ENCODE measurements at regions not wholly inside any gene's neighbourhood (a gene's known extent, or its start where the extent isn't known, plus 50 kb on each side); places are given as distances from the start of the nearest gene placed in this dataset.

- H3K4me3 ChIP-seq (ENCODE audit: insufficient read depth, low read length): no peak overlapping the region
- no peaks in the 10 kb centered on the region for H3K27me3 ChIP-seq (ENCODE audit: insufficient read depth, low read length)
- no peaks in the 10 kb centered on the region for H3K36me3 ChIP-seq (ENCODE audit: insufficient read depth, low read length)
- no peak overlapping the region for H2AFZ ChIP-seq (ENCODE audit: low read length)
- H4K20me1 ChIP-seq (ENCODE audit: insufficient read depth, low read length): no peaks in the 10 kb centered on the region
- H3K27ac ChIP-seq (ENCODE audit: low read depth, low read length): no peak overlapping the region
- no peaks in the 10 kb centered on the region for H3K9me3 ChIP-seq (ENCODE audit: low read depth, low read length)
- H3K4me2 ChIP-seq (ENCODE audit: insufficient read depth, low read length): no peak overlapping the region
- no peak for TF ChIP-seq CTCF (IDR thresholded peaks at IDR 0.05; ENCODE audit: extremely low read depth, low read depth, low read length)
- DNase-seq (ENCODE audit: insufficient read length, low spot score, missing footprints): no peak
- no peaks in the 10 kb centered on the region for H3K4me1 ChIP-seq (ENCODE audit: insufficient read depth, low read length)
- H3K79me2 ChIP-seq (ENCODE audit: insufficient read depth, low read length): no peaks in the 10 kb centered on the region
These were observed 230.7 kb upstream of the GK2 start for GRCh38 chr4:79638735-79639134.

- H3K27me3 ChIP-seq (ENCODE audit: insufficient read depth, low read length): no peaks in the 10 kb centered on the region
- H3K36me3 ChIP-seq (ENCODE audit: insufficient read depth, low read length): no peaks in the 10 kb centered on the region
- DNase-seq (ENCODE audit: insufficient read length, low spot score, missing footprints): no peak
- H4K20me1 ChIP-seq (ENCODE audit: insufficient read depth, low read length): no peaks in the 10 kb centered on the region
- no peaks in the 10 kb centered on the region for H3K79me2 ChIP-seq (ENCODE audit: insufficient read depth, low read length)
- no peak overlapping the region for H3K4me3 ChIP-seq (ENCODE audit: insufficient read depth, low read length)
- H3K9me3 ChIP-seq (ENCODE audit: low read depth, low read length): no peaks in the 10 kb centered on the region
- TF ChIP-seq CTCF (IDR thresholded peaks at IDR 0.05; ENCODE audit: extremely low read depth, low read depth, low read length): no peak
- H3K4me2 ChIP-seq (ENCODE audit: insufficient read depth, low read length): no peak overlapping the region
- H3K27ac ChIP-seq (ENCODE audit: low read depth, low read length): no peak overlapping the region
- H3K4me1 ChIP-seq (ENCODE audit: insufficient read depth, low read length): no peaks in the 10 kb centered on the region
- no peak overlapping the region for H2AFZ ChIP-seq (ENCODE audit: low read length)
These were observed 229.0 kb upstream of the GK2 start for GRCh38 chr4:79636991-79637390.

GRCh38 chr4:79634111-79634510 is 226.1 kb upstream of the GK2 start:
- no peak overlapping the region for H3K4me2 ChIP-seq (ENCODE audit: insufficient read depth, low read length)
- no peak overlapping the region for H3K27ac ChIP-seq (ENCODE audit: low read depth, low read length)
- no peak for TF ChIP-seq CTCF (IDR thresholded peaks at IDR 0.05; ENCODE audit: extremely low read depth, low read depth, low read length)
- no peaks in the 10 kb centered on the region for H3K79me2 ChIP-seq (ENCODE audit: insufficient read depth, low read length)
- no peaks in the 10 kb centered on the region for H3K27me3 ChIP-seq (ENCODE audit: insufficient read depth, low read length)
- H2AFZ ChIP-seq (ENCODE audit: low read length): no peak overlapping the region
- no peaks in the 10 kb centered on the region for H3K9me3 ChIP-seq (ENCODE audit: low read depth, low read length)
- H3K4me1 ChIP-seq (ENCODE audit: insufficient read depth, low read length): no peaks in the 10 kb centered on the region
- H3K4me3 ChIP-seq (ENCODE audit: insufficient read depth, low read length): no peak overlapping the region
- no peaks in the 10 kb centered on the region for H4K20me1 ChIP-seq (ENCODE audit: insufficient read depth, low read length)
- DNase-seq (ENCODE audit: insufficient read length, low spot score, missing footprints): no peak
- no peaks in the 10 kb centered on the region for H3K36me3 ChIP-seq (ENCODE audit: insufficient read depth, low read length)

GRCh38 chr4:79632114-79632513 is 224.1 kb upstream of the GK2 start:
- H3K4me3 ChIP-seq (ENCODE audit: insufficient read depth, low read length): no peak overlapping the region
- H3K36me3 ChIP-seq (ENCODE audit: insufficient read depth, low read length): no peaks in the 10 kb centered on the region
- no peak for TF ChIP-seq CTCF (IDR thresholded peaks at IDR 0.05; ENCODE audit: extremely low read depth, low read depth, low read length)
- no peaks in the 10 kb centered on the region for H3K9me3 ChIP-seq (ENCODE audit: low read depth, low read length)
- DNase-seq (ENCODE audit: insufficient read length, low spot score, missing footprints): no peak
- H3K79me2 ChIP-seq (ENCODE audit: insufficient read depth, low read length): no peaks in the 10 kb centered on the region
- H4K20me1 ChIP-seq (ENCODE audit: insufficient read depth, low read length): no peaks in the 10 kb centered on the region
- H3K4me1 ChIP-seq (ENCODE audit: insufficient read depth, low read length): no peaks in the 10 kb centered on the region
- no peaks in the 10 kb centered on the region for H3K27me3 ChIP-seq (ENCODE audit: insufficient read depth, low read length)
- no peak overlapping the region for H3K27ac ChIP-seq (ENCODE audit: low read depth, low read length)
- no peak overlapping the region for H3K4me2 ChIP-seq (ENCODE audit: insufficient read depth, low read length)
- H2AFZ ChIP-seq (ENCODE audit: low read length): no peak overlapping the region
